ENCODE measurements at regions not wholly inside any gene's neighbourhood (a gene's known extent, or its start where the extent isn't known, plus 50 kb on each side); places are given as distances from the start of the nearest gene placed in this dataset.

GRCh38 chr5:18010053-18010452 lies 375.8 kb downstream of the TAF11L14 start:
- Mint-ChIP-seq H3K27me3 (no peaks in the 10 kb centered on the region), H3K36me3 (no peaks in the 10 kb centered on the region), H3K9me3 (peaks cover 15% of the 10 kb centered on the region), H3K27ac (no peak overlapping the region), H3K4me3 (no peak overlapping the region), H3K4me1 (ENCODE audit: low read depth) (no peaks in the 10 kb centered on the region)
- ChIA-PET CTCF (no interaction called here), POLR2A (no interaction called here)
- no peak for DNase-seq
- intact Hi-C loops (cut with micrococcal nuclease): no loop called here

GRCh38 chr5:18018472-18018871 lies 384.2 kb downstream of the TAF11L14 start:
- H3K27ac Mint-ChIP-seq: no peak overlapping the region
- H3K4me1 Mint-ChIP-seq (ENCODE audit: low read depth): no peaks in the 10 kb centered on the region
- CTCF ChIA-PET: no interaction called here
- H3K27me3 Mint-ChIP-seq: no peaks in the 10 kb centered on the region
- DNase-seq: no peak
- no peak overlapping the region for H3K4me3 Mint-ChIP-seq
- POLR2A ChIA-PET: no interaction called here
- peaks cover 11% of the 10 kb centered on the region for H3K9me3 Mint-ChIP-seq
- H3K36me3 Mint-ChIP-seq: no peaks in the 10 kb centered on the region
- intact Hi-C loops (cut with micrococcal nuclease): no loop called here

- Mint-ChIP-seq H3K9me3 (peaks cover 17% of the 10 kb centered on the region), H3K27me3 (no peaks in the 10 kb centered on the region), H3K4me1 (ENCODE audit: low read depth) (no peaks in the 10 kb centered on the region), H3K27ac (no peak overlapping the region), H3K36me3 (no peaks in the 10 kb centered on the region), H3K4me3 (no peak overlapping the region)
- CTCF ChIA-PET: no interaction called here
- DNase-seq: no peak
- intact Hi-C loops (cut with micrococcal nuclease): no loop called here
- POLR2A ChIA-PET: no interaction called here
These were observed 389.0 kb downstream of the TAF11L14 start for GRCh38 chr5:18023275-18023674.

GRCh38 chr5:18023986-18024385 lies 389.7 kb downstream of the TAF11L14 start:
- POLR2A ChIA-PET: no interaction called here
- CTCF ChIA-PET: no interaction called here
- no peak for DNase-seq
- H3K4me3 Mint-ChIP-seq: no peak overlapping the region
- H3K27ac Mint-ChIP-seq: no peak overlapping the region
- no peaks in the 10 kb centered on the region for H3K27me3 Mint-ChIP-seq
- peaks cover 17% of the 10 kb centered on the region for H3K9me3 Mint-ChIP-seq
- intact Hi-C loops (cut with micrococcal nuclease): no loop called here
- no peaks in the 10 kb centered on the region for H3K36me3 Mint-ChIP-seq
- H3K4me1 Mint-ChIP-seq (ENCODE audit: low read depth): no peaks in the 10 kb centered on the region

GRCh38 chr5:18024542-18024941 lies 390.3 kb downstream of the TAF11L14 start:
- no peaks in the 10 kb centered on the region for H3K4me1 Mint-ChIP-seq (ENCODE audit: low read depth)
- H3K36me3 Mint-ChIP-seq: no peaks in the 10 kb centered on the region
- no peak overlapping the region for H3K27ac Mint-ChIP-seq
- CTCF ChIA-PET: no interaction called here
- DNase-seq: no peak
- intact Hi-C loops (cut with micrococcal nuclease): no loop called here
- POLR2A ChIA-PET: no interaction called here
- peaks cover 17% of the 10 kb centered on the region for H3K9me3 Mint-ChIP-seq
- no peak overlapping the region for H3K4me3 Mint-ChIP-seq
- H3K27me3 Mint-ChIP-seq: no peaks in the 10 kb centered on the region

- DNase-seq: no peak
- Mint-ChIP-seq H3K9me3 (peaks cover 14% of the 10 kb centered on the region), H3K4me3 (no peak overlapping the region), H3K27ac (no peak overlapping the region), H3K4me1 (ENCODE audit: low read depth) (no peaks in the 10 kb centered on the region), H3K36me3 (no peaks in the 10 kb centered on the region), H3K27me3 (no peaks in the 10 kb centered on the region)
- ChIA-PET POLR2A (no interaction called here), CTCF (no interaction called here)
- intact Hi-C loops (cut with micrococcal nuclease): no loop called here
These were observed 393.1 kb downstream of the TAF11L14 start for GRCh38 chr5:18027241-18027867.

- Mint-ChIP-seq H3K4me3 (no peak overlapping the region), H3K4me1 (ENCODE audit: low read depth) (no peaks in the 10 kb centered on the region), H3K9me3 (peaks cover 17% of the 10 kb centered on the region), H3K27me3 (no peaks in the 10 kb centered on the region), H3K27ac (no peak overlapping the region), H3K36me3 (no peaks in the 10 kb centered on the region)
- no peak for DNase-seq
- intact Hi-C loops (cut with micrococcal nuclease): no loop called here
- ChIA-PET POLR2A (no interaction called here), CTCF (no interaction called here)
These were observed 393.8 kb downstream of the TAF11L14 start for GRCh38 chr5:18028036-18028435.

GRCh38 chr5:18032744-18033143 lies 398.5 kb downstream of the TAF11L14 start:
- H3K4me3 Mint-ChIP-seq: no peak overlapping the region
- H3K27me3 Mint-ChIP-seq: no peaks in the 10 kb centered on the region
- DNase-seq: no peak
- H3K36me3 Mint-ChIP-seq: no peaks in the 10 kb centered on the region
- H3K27ac Mint-ChIP-seq: no peak overlapping the region
- ChIA-PET CTCF (no interaction called here), POLR2A (no interaction called here)
- H3K4me1 Mint-ChIP-seq (ENCODE audit: low read depth): no peaks in the 10 kb centered on the region
- intact Hi-C loops (cut with micrococcal nuclease): no loop called here
- H3K9me3 Mint-ChIP-seq: peaks cover 18% of the 10 kb centered on the region

GRCh38 chr5:18036531-18036930 lies 402.3 kb downstream of the TAF11L14 start:
- no peak overlapping the region for H3K27ac Mint-ChIP-seq
- no peak overlapping the region for H3K4me3 Mint-ChIP-seq
- H3K4me1 Mint-ChIP-seq (ENCODE audit: low read depth): no peaks in the 10 kb centered on the region
- DNase-seq: no peak
- intact Hi-C loops (cut with micrococcal nuclease): no loop called here
- ChIA-PET POLR2A (no interaction called here), CTCF (no interaction called here)
- no peaks in the 10 kb centered on the region for H3K36me3 Mint-ChIP-seq
- no peaks in the 10 kb centered on the region for H3K27me3 Mint-ChIP-seq
- H3K9me3 Mint-ChIP-seq: peaks cover 20% of the 10 kb centered on the region

GRCh38 chr5:18037718-18038117 lies 403.5 kb downstream of the TAF11L14 start:
- intact Hi-C loops (cut with micrococcal nuclease): no loop called here
- ChIA-PET POLR2A (no interaction called here), CTCF (no interaction called here)
- H3K9me3 Mint-ChIP-seq: peaks cover 16% of the 10 kb centered on the region
- H3K36me3 Mint-ChIP-seq: no peaks in the 10 kb centered on the region
- no peak overlapping the region for H3K27ac Mint-ChIP-seq
- DNase-seq: no peak
- H3K4me1 Mint-ChIP-seq (ENCODE audit: low read depth): no peaks in the 10 kb centered on the region
- H3K27me3 Mint-ChIP-seq: no peaks in the 10 kb centered on the region
- H3K4me3 Mint-ChIP-seq: no peak overlapping the region

- ChIA-PET CTCF (no interaction called here), POLR2A (no interaction called here)
- Mint-ChIP-seq H3K27ac (no peak overlapping the region), H3K36me3 (no peaks in the 10 kb centered on the region), H3K4me3 (no peak overlapping the region), H3K4me1 (ENCODE audit: low read depth) (no peaks in the 10 kb centered on the region), H3K9me3 (peaks cover 7% of the 10 kb centered on the region), H3K27me3 (no peaks in the 10 kb centered on the region)
- intact Hi-C loops (cut with micrococcal nuclease): no loop called here
- no peak for DNase-seq
These were observed 409.1 kb downstream of the TAF11L14 start for GRCh38 chr5:18043344-18043743.

- Mint-ChIP-seq H3K27me3 (no peaks in the 10 kb centered on the region), H3K4me1 (ENCODE audit: low read depth) (no peaks in the 10 kb centered on the region), H3K27ac (no peak overlapping the region), H3K4me3 (no peak overlapping the region), H3K36me3 (no peaks in the 10 kb centered on the region), H3K9me3 (peaks cover 4% of the 10 kb centered on the region)
- no peak for DNase-seq
- CTCF ChIA-PET: no interaction called here
- POLR2A ChIA-PET: no interaction called here
- intact Hi-C loops (cut with micrococcal nuclease): no loop called here
These were observed 414.2 kb downstream of the TAF11L14 start for GRCh38 chr5:18048449-18048848.

- ChIA-PET POLR2A (no interaction called here), CTCF (no interaction called here)
- DNase-seq: no peak
- H3K27me3 Mint-ChIP-seq: no peaks in the 10 kb centered on the region
- no peak overlapping the region for H3K27ac Mint-ChIP-seq
- no peaks in the 10 kb centered on the region for H3K36me3 Mint-ChIP-seq
- H3K4me1 Mint-ChIP-seq (ENCODE audit: low read depth): no peaks in the 10 kb centered on the region
- intact Hi-C loops (cut with micrococcal nuclease): no loop called here
- H3K4me3 Mint-ChIP-seq: no peak overlapping the region
- peaks cover 8% of the 10 kb centered on the region for H3K9me3 Mint-ChIP-seq
These were observed 416.1 kb downstream of the TAF11L14 start for GRCh38 chr5:18050345-18050744.

- no peaks in the 10 kb centered on the region for H3K27me3 Mint-ChIP-seq
- no peaks in the 10 kb centered on the region for H3K4me1 Mint-ChIP-seq (ENCODE audit: low read depth)
- ChIA-PET CTCF (no interaction called here), POLR2A (no interaction called here)
- no peak overlapping the region for H3K4me3 Mint-ChIP-seq
- H3K36me3 Mint-ChIP-seq: no peaks in the 10 kb centered on the region
- peaks cover 8% of the 10 kb centered on the region for H3K9me3 Mint-ChIP-seq
- DNase-seq: no peak
- intact Hi-C loops (cut with micrococcal nuclease): no loop called here
- no peak overlapping the region for H3K27ac Mint-ChIP-seq
These were observed 416.5 kb downstream of the TAF11L14 start for GRCh38 chr5:18050776-18051175.

Data from activated CD4-positive, alpha-beta memory T cell treated with anti-CD3 and anti-CD28 coated beads for 36 hours (primary cell).